H9 (cell line): ENCODE measurements at regions not wholly inside any gene's neighbourhood (a gene's known extent, or its start where the extent isn't known, plus 50 kb on each side); places are given as distances from the start of the nearest gene placed in this dataset.

ENCODE experiments used
- DNase-seq: peaks from one replicate; pipeline ENCODE4 v3.0.0-alpha.2; 2017
- H2AFZ ChIP-seq: one replicate; pipeline ENCODE4 v1.6.1; 2013; ENCODE audit warnings: mild to moderate bottlenecking, low read length, control low read depth, moderate library complexity
- H2AK5ac ChIP-seq: 2 replicates; pipeline ENCODE4 v1.6.1; 2013; ENCODE audit warnings: low read length, control low read depth, mixed read lengths; ENCODE audit not compliant: insufficient read length
- H2BK120ac ChIP-seq: one replicate; pipeline ENCODE4 v1.6.1; 2013; ENCODE audit warnings: low read depth, mild to moderate bottlenecking, low read length, control low read depth, inconsistent platforms; ENCODE audit not compliant: poor library complexity, severe bottlenecking
- H2BK12ac ChIP-seq: 2 replicates; pipeline ENCODE4 v1.6.1; 2013; ENCODE audit warnings: low read length, control low read depth, mixed read lengths, low read depth; ENCODE audit not compliant: insufficient read length
- H2BK15ac ChIP-seq: 2 replicates; pipeline ENCODE4 v1.6.1; 2013; ENCODE audit warnings: low read depth, low read length, control low read depth
- H2BK20ac ChIP-seq: one replicate; pipeline ENCODE4 v1.6.1; 2013; ENCODE audit warnings: low read depth, mild to moderate bottlenecking, low read length, control low read depth, inconsistent platforms; ENCODE audit not compliant: poor library complexity, severe bottlenecking
- H2BK5ac ChIP-seq: 2 replicates; pipeline ENCODE4 v1.6.1; 2013; ENCODE audit warnings: low read length, control low read depth, mixed read lengths; ENCODE audit not compliant: insufficient read length
- H3K14ac ChIP-seq: 2 replicates; pipeline ENCODE4 v1.6.1; 2013; ENCODE audit warnings: low read length, control low read depth; ENCODE audit not compliant: insufficient read depth
- H3K18ac ChIP-seq: 2 replicates; pipeline ENCODE4 v1.6.1; 2013; ENCODE audit warnings: low read depth, mild to moderate bottlenecking, mixed read lengths, low read length, control low read depth; ENCODE audit not compliant: insufficient read length
- H3K23ac ChIP-seq: 2 replicates; pipeline ENCODE4 v1.6.1; 2013; ENCODE audit warnings: low read length, control low read depth, mixed read lengths, low read depth; ENCODE audit not compliant: insufficient read length
- H3K23me2 ChIP-seq: 2 replicates; pipeline ENCODE4 v1.6.1; 2013; ENCODE audit warnings: low read depth, mild to moderate bottlenecking, mixed read lengths, low read length, control low read depth; ENCODE audit not compliant: insufficient read length, poor library complexity, severe bottlenecking
- H3K27ac ChIP-seq: 2 replicates; pipeline ENCODE4 v1.5.1; 2013; ENCODE audit warnings: low read length, control low read depth, mixed read lengths, low read depth; ENCODE audit not compliant: insufficient read length
- H3K27me3 ChIP-seq: 2 replicates; pipeline ENCODE4 v1.6.1; 2013; ENCODE audit warnings: low read length, control low read depth, inconsistent platforms; ENCODE audit not compliant: insufficient read depth
- H3K4ac ChIP-seq: 2 replicates; pipeline ENCODE4 v1.6.1; 2013; ENCODE audit warnings: low read depth, mild to moderate bottlenecking, control low read depth, inconsistent platforms, low read length, moderate library complexity
- H3K4me1 ChIP-seq: 2 replicates; pipeline ENCODE4 v1.6.1; 2013; ENCODE audit warnings: low read length, control low read depth, inconsistent platforms; ENCODE audit not compliant: insufficient read depth
- H3K4me2 ChIP-seq: 2 replicates; pipeline ENCODE4 v1.6.1; 2013; ENCODE audit warnings: low read length, control low read depth, mixed read lengths; ENCODE audit not compliant: insufficient read length, insufficient read depth
- H3K56ac ChIP-seq: 2 replicates; pipeline ENCODE4 v1.6.1; 2013; ENCODE audit warnings: low read depth, mild to moderate bottlenecking, mixed read lengths, low read length, control low read depth; ENCODE audit not compliant: insufficient read length
- H3K79me1 ChIP-seq: 2 replicates; pipeline ENCODE4 v1.6.1; 2013; ENCODE audit warnings: low read depth, mild to moderate bottlenecking, moderate library complexity, low read length, control low read depth, inconsistent platforms; ENCODE audit not compliant: insufficient read depth, poor library complexity, severe bottlenecking
- H3K79me2 ChIP-seq: 2 replicates; pipeline ENCODE4 v1.6.1; 2013; ENCODE audit warnings: low read length, control low read depth, inconsistent platforms; ENCODE audit not compliant: insufficient read depth
- H3K9ac ChIP-seq: 2 replicates; pipeline ENCODE4 v1.6.1; 2013; ENCODE audit warnings: low read length, control low read depth, mixed read lengths; ENCODE audit not compliant: insufficient read length; ENCODE audit errors: extremely low read depth
- H3K9me3 ChIP-seq: one replicate; pipeline ENCODE4 v1.6.1; 2013; ENCODE audit warnings: low read depth, low read length, inconsistent platforms; ENCODE audit not compliant: control insufficient read depth
- H3T11ph ChIP-seq: one replicate; pipeline ENCODE4 v1.6.1; 2013; ENCODE audit warnings: mild to moderate bottlenecking, low read length, control low read depth, inconsistent platforms
- H4K20me1 ChIP-seq: one replicate; pipeline ENCODE4 v1.6.1; 2013; ENCODE audit not compliant: control insufficient read depth, insufficient read length, insufficient read depth
- H4K5ac ChIP-seq: 2 replicates; pipeline ENCODE4 v1.6.1; 2013; ENCODE audit warnings: low read depth, mild to moderate bottlenecking, mixed read lengths, low read length, control low read depth; ENCODE audit not compliant: insufficient read length
- H4K8ac ChIP-seq: replicated peaks from 2 replicates; pipeline ENCODE4 v1.6.1; 2013; ENCODE audit warnings: low read length, control low read depth, mixed read lengths, low read depth; ENCODE audit not compliant: insufficient read length
- H4K91ac ChIP-seq: 2 replicates; pipeline ENCODE4 v1.6.1; 2013; ENCODE audit warnings: low read depth, mild to moderate bottlenecking, moderate library complexity, mixed read lengths, low read length, control low read depth; ENCODE audit not compliant: insufficient read length
- H3K27ac Mint-ChIP-seq, 3 experiments: 2 replicates in 2 of 3; 3 replicates in 1 of 3; pipeline ENCODE4 v1.8.0; 2020 to 2021; ENCODE audit warnings: mixed read lengths in 3 of 3, mild to moderate bottlenecking in 1 of 3, moderate library complexity in 1 of 3
- H3K27me3 Mint-ChIP-seq: 2 replicates; pipeline ENCODE4 v1.8.0; 2021; ENCODE audit warnings: low read depth, mild to moderate bottlenecking, moderate library complexity, mixed read lengths
- H3K36me3 Mint-ChIP-seq, 3 experiments: 2 replicates in 2 of 3; 3 replicates in 1 of 3; pipeline ENCODE4 v1.8.0; 2020 to 2021; ENCODE audit warnings: low read depth in 3 of 3, mixed read lengths in 3 of 3; ENCODE audit not compliant: insufficient read depth in 1 of 3
- H3K4me1 Mint-ChIP-seq, 2 experiments: 2 replicates each; pipeline ENCODE4 v1.8.0; 2020; ENCODE audit warnings: mixed read lengths in 2 of 2
- H3K4me3 Mint-ChIP-seq, 2 experiments: 2 replicates in 1 of 2; 3 replicates in 1 of 2; pipeline ENCODE4 v1.8.0; 2020 to 2021; ENCODE audit warnings: mild to moderate bottlenecking in 2 of 2, mixed read lengths in 2 of 2, moderate library complexity in 1 of 2
- H3K9me3 Mint-ChIP-seq, 2 experiments: 2 replicates in 1 of 2; 3 replicates in 1 of 2; pipeline ENCODE4 v1.8.0; 2020; ENCODE audit warnings: mild to moderate bottlenecking in 2 of 2, mixed read lengths in 2 of 2, moderate library complexity in 1 of 2
- CTCF ChIP-seq: fragments of 200-600 bp; sonication (generic); conservative IDR thresholded peaks from 3 replicates; pipeline ENCODE4 v1.8.0; 2021; ENCODE audit warnings: antibody characterized with exemption, mild to moderate bottlenecking
- WGBS: extraction: QIAGEN DNeasy Blood & Tissue Kit; methylation state at CpG from one replicate; pipeline ENCODE4 v1.1.7; 2013; ENCODE audit warnings: missing lambda C conversion rate, low lambda C conversion rate, mixed read lengths; ENCODE audit not compliant: insufficient read length; ENCODE audit errors: extremely low coverage; 5-methylcytosine and 5-hydroxymethylcytosine counted together

GRCh38 chr5:24819841-24820240, 175.1 kb upstream of the CDH10 start:
- Histone ChIP-seq H3K23me2 (no peaks in the 10 kb centered on the region), H3K27me3 (no peaks in the 10 kb centered on the region), H3K4me2 (no peak overlapping the region), H2BK5ac (no peak overlapping the region), H3K79me2 (no peaks in the 10 kb centered on the region), H4K5ac (no peak overlapping the region), H3K9me3 (no peaks in the 10 kb centered on the region), H2BK12ac (no peak overlapping the region), H4K8ac (no peak overlapping the region), H4K20me1 (no peaks in the 10 kb centered on the region), H2AFZ (no peak overlapping the region), H3K4me1 (no peaks in the 10 kb centered on the region), H3K4ac (no peak overlapping the region), H3K79me1 (no peaks in the 10 kb centered on the region), H2BK120ac (no peak overlapping the region), H2BK20ac (no peak overlapping the region), H3K27ac (no peak overlapping the region), H3K14ac (no peak overlapping the region), H4K91ac (no peak overlapping the region), H3K56ac (no peak overlapping the region), H3K23ac (no peak overlapping the region), H3T11ph (no peak overlapping the region), H3K18ac (no peak overlapping the region), H3K9ac (no peak overlapping the region), H2AK5ac (no peak overlapping the region), H2BK15ac (no peak overlapping the region)
- Mint-ChIP-seq H3K36me3 (no peaks in the 10 kb centered on the region), H3K9me3 (no peaks in the 10 kb centered on the region), H3K27ac (no peak overlapping the region), H3K27me3 (no peaks in the 10 kb centered on the region), H3K4me1 (no peaks in the 10 kb centered on the region), H3K4me3 (no peak overlapping the region)
- WGBS = no CpG with 5 or more reads among the region's 2 CpGs
- no peak for TF ChIP-seq CTCF
- DNase-seq = no peak
